Right lobe of liver (tissue), 4 donors: ENCODE measurements at regions not wholly inside any gene's neighbourhood (a gene's known extent, or its start where the extent isn't known, plus 50 kb on each side); places are given as distances from the start of the nearest gene placed in this dataset.

Experiments used
- CTCF ChIP-seq, 4 donors: fragments of 200-600 bp in 3 of 4; fragments of 450-650 bp in 1 of 4; IDR thresholded peaks; one replicate each; pipeline versions ENCODE4 v1.5.1 to v1.8.0; 2016 to 2022; ENCODE audit warnings: antibody characterized with exemption in 4 of 4, mild to moderate bottlenecking in 2 of 4
- POLR2A ChIP-seq: fragments of 450-650 bp; IDR thresholded peaks from one replicate; pipeline ENCODE4 v1.6.1; 2017; ENCODE audit warnings: antibody characterized with exemption, mild to moderate bottlenecking
- donor health status: DM: no; HTN: no; CAD: no.
- donor health status: DM: no; HTN: no; CAD: no.
- donor health status: DM: no; HTN: yes; CAD: no.

GRCh38 chr20:54366669-54367344, 108.6 kb upstream of the DOK5 start:
- TF ChIP-seq CTCF (IDR thresholded peaks at IDR 0.05) (no peak), POLR2A (no peak)
